Cardiac muscle cell (in vitro differentiated cells and primary cell): ENCODE measurements at regions not wholly inside any gene's neighbourhood (a gene's known extent, or its start where the extent isn't known, plus 50 kb on each side); places are given as distances from the start of the nearest gene placed in this dataset.

Experiments
- DNase-seq, 2 donors: peaks; one replicate each; pipeline versions ENCODE4 v3.0.0 to v3.0.0-alpha.2; 2010 to 2017; ENCODE audit warnings: low read depth in 1 of 2, low spot score in 1 of 2
- H3K27ac ChIP-seq: fragments of 200-600 bp; sonication (generic); 2 replicates; pipeline ENCODE4 v1.5.1; 2016
- H3K27me3 ChIP-seq: fragments of 200-600 bp; sonication (generic); 2 replicates; pipeline ENCODE4 v1.6.0; 2016; ENCODE audit warnings: control low read depth
- H3K36me3 ChIP-seq: fragments of 200-600 bp; sonication (generic); 2 replicates; pipeline ENCODE4 v1.5.1; 2016; ENCODE audit warnings: control low read depth
- H3K4me1 ChIP-seq: fragments of 200-600 bp; sonication (generic); 2 replicates; pipeline ENCODE4 v1.8.1; 2017; ENCODE audit warnings: low read depth, mild to moderate bottlenecking, mixed run types
- H3K4me3 ChIP-seq: fragments of 200-600 bp; sonication (generic); 2 replicates; pipeline ENCODE4 v1.5.1; 2016; ENCODE audit warnings: mild to moderate bottlenecking
- H3K9me3 ChIP-seq: fragments of 200-600 bp; sonication (generic); 2 replicates; pipeline ENCODE4 v1.5.1; 2017; ENCODE audit warnings: low read depth, mild to moderate bottlenecking, control low read depth
- TF ChIP-seq, protein P1 (sequence below): IDR thresholded peaks from 2 replicates; pipeline ENCODE4 v1.5.1; 2012; ENCODE audit warnings: low read depth, mild to moderate bottlenecking, low read length

DNA sequence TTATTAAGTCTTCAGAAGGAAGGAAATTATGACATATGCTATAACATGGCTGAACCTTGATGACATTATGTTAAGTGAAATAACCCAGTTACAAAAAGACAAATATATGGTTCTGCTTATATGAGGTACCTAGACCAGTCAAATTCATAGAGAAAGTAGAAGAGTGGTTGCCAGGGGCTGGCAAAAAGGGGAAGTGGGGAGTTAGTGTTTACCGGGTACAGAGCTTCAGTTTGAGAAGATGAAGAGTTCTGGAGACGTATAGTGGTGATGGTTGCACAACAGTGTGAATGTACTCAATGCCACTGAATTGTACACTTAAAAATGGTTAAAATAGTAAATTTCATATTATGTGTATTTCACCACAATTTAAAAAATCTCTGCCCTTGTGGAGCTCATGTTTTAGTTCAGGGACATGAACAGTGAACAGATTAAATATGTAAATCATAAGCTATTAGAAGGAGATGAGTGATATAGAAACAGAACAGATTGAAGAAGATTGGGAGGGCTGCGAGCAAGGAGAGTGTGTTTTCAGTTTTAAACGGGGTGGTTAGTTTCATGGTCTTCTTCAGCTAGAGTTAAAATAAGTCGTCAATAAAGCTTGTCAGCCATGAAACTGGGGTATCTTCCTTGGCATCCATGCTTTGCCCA lies 355.2 kb downstream of the KCNRG start:
- TF ChIP-seq, protein P1, sequence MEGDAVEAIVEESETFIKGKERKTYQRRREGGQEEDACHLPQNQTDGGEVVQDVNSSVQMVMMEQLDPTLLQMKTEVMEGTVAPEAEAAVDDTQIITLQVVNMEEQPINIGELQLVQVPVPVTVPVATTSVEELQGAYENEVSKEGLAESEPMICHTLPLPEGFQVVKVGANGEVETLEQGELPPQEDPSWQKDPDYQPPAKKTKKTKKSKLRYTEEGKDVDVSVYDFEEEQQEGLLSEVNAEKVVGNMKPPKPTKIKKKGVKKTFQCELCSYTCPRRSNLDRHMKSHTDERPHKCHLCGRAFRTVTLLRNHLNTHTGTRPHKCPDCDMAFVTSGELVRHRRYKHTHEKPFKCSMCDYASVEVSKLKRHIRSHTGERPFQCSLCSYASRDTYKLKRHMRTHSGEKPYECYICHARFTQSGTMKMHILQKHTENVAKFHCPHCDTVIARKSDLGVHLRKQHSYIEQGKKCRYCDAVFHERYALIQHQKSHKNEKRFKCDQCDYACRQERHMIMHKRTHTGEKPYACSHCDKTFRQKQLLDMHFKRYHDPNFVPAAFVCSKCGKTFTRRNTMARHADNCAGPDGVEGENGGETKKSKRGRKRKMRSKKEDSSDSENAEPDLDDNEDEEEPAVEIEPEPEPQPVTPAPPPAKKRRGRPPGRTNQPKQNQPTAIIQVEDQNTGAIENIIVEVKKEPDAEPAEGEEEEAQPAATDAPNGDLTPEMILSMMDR, result no peak
- Histone ChIP-seq H3K27ac (no peak overlapping the region), H3K36me3 (no peaks in the 10 kb centered on the region), H3K4me1 (no peaks in the 10 kb centered on the region), H3K4me3 (no peak overlapping the region), H3K9me3 (no peaks in the 10 kb centered on the region), H3K27me3 (no peaks in the 10 kb centered on the region)
- DNase-seq, result no peak

DNA sequence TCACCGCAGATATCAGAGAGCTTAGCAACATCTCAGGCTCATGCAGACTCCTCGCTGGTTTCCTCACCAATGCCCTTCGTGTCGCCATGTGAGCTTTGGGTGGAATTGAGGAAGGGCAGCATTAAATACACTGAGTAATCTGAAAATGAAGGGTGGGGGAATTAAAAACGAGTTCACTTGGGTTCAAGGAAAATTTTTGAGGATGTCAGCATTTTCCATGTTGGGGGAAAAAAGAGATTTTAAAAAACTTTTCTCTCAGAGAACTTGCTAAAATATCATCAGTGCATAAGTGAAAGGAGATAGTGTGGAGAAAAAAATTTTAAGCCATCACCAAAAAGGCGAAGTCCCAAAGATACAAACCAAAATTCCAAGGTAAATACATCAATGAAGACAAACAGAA lies 359.3 kb downstream of the KCNRG start:
- Histone ChIP-seq H3K4me3 (no peak overlapping the region), H3K27me3 (no peaks in the 10 kb centered on the region), H3K4me1 (no peaks in the 10 kb centered on the region), H3K36me3 (no peaks in the 10 kb centered on the region), H3K9me3 (no peaks in the 10 kb centered on the region), H3K27ac (no peak overlapping the region)
- TF ChIP-seq, protein P1, result no peak
- no peak for DNase-seq

DNA sequence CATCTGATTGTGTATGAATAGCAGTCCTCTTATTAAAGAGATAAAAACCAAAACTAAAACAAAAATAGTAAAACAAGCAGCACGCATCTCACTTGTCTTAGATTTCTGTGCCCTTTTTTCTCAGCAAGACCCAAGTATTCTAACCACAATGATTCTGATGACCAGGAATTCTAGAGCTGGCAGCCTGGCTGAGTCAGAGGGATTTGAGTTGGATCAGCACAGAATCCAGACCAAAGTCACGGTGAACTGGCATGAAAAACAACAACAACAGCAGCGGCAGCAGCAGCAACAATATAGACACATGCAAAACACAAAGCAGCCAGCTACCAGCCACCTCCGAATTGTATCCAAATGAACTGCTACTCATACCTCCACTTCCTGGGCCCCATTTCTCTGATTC lies 360.5 kb downstream of the KCNRG start:
- Histone ChIP-seq H3K9me3 (no peaks in the 10 kb centered on the region), H3K27ac (no peak overlapping the region), H3K27me3 (no peaks in the 10 kb centered on the region), H3K36me3 (no peaks in the 10 kb centered on the region), H3K4me3 (no peak overlapping the region), H3K4me1 (no peaks in the 10 kb centered on the region)
- DNase-seq, result peak in 1 of 2 donors; percentile 44
- TF ChIP-seq, protein P1, result no peak

DNA sequence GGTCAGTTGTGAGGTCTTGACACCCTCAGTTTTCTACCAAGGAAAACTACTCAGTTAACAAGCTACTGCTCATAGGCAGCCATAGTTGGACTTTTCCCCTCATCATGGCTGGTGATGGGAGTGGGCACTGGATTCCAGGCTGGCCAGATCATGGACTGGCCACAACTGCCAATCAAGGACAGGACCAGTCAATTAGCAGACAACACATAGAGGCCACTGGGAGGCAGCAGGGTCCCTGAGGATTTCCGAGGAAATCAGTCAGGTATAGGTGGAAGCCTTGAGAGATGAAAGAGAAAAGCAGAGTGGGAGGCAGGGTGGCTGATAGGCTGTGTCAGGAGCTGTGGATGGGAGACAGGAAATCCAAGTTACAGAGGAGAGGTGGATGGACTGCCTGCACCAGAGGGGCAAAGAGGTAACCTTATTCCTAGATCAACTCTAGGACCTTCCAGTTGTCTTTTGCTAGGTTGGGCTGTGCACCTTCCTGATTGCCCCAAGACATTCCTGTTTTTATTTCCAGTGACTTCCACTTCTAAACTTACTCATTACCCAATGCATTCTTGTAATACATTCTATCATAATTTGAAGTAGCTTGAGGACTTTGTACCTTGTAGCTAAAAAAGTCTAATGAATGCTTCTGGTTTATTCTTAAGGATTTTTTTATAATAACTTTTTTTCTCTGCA lies 361.8 kb downstream of the KCNRG start:
- Histone ChIP-seq H3K4me3 (no peak overlapping the region), H3K27ac (no peak overlapping the region), H3K9me3 (no peaks in the 10 kb centered on the region), H3K4me1 (no peaks in the 10 kb centered on the region), H3K36me3 (no peaks in the 10 kb centered on the region), H3K27me3 (no peaks in the 10 kb centered on the region)
- TF ChIP-seq, protein P1, result no peak
- no peak for DNase-seq

DNA sequence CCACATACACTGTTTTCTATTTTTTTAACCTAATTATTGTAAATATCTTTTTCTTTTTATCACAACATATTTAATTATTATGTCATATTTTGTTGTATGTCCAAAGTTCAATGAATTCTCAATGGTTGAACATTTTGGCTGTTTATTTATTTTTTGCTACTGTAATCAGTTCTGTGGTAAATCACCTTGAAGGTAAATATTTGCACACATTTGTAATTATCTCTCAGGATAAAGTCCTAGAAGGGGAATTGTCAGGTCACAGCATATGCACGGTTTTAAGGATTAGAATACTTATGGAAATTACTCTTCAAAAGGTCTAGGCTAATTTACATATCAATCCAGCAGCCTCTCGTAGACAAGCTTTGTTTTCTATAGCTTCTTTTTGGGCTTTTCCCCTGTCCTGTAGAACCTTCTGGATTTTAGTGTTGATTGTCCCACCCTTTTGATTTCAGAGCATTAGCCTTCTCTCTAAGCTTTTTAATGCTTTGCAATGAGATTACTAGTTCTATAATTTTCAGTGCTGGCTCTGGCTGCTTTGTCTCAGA lies 362.6 kb downstream of the KCNRG start:
- DNase-seq, result no peak
- no peak overlapping the region for H3K4me3 ChIP-seq
- no peaks in the 10 kb centered on the region for H3K4me1 ChIP-seq
- H3K27me3 ChIP-seq, result no peaks in the 10 kb centered on the region
- TF ChIP-seq, protein P1, result no peak
- no peaks in the 10 kb centered on the region for H3K36me3 ChIP-seq
- no peaks in the 10 kb centered on the region for H3K9me3 ChIP-seq
- no peak overlapping the region for H3K27ac ChIP-seq
